Mesenteric fat pad (tissue), 1 donor: ENCODE measurements at regions not wholly inside any gene's neighbourhood (a gene's known extent, or its start where the extent isn't known, plus 50 kb on each side); places are given as distances from the start of the nearest gene placed in this dataset.

Experiments used
- DNase-seq: peaks from one replicate; pipeline ENCODE4 v3.0.0-alpha.2; 2020; ENCODE audit warnings: low spot score
- donor health status: DM: yes; HTN: yes; CAD: no.

DNA sequence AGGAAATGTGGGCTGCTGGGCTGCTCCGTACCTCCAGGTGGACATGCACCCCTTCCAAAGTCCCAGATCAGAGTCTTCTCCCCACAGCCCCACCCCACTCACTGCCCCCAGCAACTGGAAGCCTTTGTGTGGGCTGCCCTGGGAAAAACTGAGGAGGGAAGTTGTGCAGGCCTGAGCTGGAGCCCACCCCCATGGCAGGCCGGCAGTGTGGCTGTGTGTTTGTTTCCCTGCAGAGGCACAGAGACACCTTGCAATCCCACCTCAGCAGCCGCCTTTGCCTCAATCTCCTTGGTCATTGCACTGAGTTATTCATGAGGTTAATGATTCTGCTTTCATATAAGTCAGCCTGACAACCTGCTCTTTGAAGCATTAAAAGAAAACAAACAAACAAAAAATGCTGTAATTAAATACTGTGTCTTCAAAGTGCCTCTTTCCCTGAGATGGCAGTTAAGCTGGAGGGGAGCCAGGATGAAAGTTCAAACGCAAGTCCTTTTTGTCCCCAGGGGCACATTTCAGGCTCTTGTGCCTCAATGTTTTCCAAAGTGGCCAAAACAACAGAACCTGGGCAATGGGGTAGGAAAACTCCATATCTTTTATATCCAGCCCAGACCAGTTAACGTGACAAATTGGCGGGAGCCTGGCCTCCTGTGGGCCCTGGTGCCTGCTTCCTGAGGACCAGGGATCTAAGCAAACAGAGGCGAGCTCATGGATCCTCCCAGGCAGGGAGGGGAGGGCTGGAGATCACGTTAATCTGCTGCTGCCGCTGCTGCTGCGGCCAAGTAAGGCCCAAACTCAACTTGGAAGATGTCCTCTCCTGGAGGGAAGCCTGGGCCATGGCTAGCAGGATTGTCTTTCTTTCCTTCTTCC is 51.9 kb upstream of the TSPAN11 start:
- DNase-seq: no peak

DNA sequence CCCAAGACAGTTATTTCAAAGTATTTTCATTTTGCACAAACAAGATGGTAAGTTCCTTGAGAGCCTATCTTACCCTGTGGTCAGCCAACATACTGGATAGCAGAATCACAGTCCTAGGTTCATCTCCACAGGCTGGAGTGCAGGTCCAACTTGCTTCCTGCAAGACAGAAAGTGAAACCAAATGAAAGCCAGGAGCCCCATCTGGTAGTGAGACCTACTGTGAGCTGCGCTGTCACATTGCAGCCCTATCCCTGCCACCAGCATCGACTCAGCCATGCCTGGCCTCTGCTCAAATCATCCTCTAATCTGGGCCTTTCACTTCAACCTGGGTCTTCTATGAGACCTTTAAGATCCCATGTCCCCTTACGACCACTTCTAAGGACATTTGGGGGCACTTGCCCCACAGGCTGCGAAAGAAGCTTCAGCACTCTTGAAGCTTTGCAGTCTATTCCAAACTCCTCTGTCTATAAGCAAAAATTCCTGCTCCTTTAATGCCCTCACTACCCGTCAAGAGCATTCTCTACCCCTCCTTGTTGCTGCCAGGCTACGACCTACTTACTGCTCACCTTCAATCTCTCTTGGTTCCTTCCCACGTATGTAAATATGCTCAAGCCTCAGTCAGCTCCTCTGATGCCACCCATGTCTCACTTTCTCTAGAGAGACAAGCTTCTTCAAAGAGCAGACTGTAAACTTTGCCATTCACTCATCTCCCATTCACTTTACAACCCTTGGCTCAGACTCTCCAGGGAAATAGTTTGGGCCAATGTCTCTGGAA is 55.9 kb upstream of the TSPAN11 start:
- DNase-seq: no peak

- no peak for DNase-seq
These were observed 59.1 kb upstream of the TSPAN11 start for GRCh38 chr12:30867415-30867814.

- no peak for DNase-seq
These were observed 60.3 kb upstream of the TSPAN11 start for GRCh38 chr12:30866256-30866655.

- no peak for DNase-seq
These were observed 62.7 kb upstream of the TSPAN11 start for GRCh38 chr12:30863839-30864238.

DNA sequence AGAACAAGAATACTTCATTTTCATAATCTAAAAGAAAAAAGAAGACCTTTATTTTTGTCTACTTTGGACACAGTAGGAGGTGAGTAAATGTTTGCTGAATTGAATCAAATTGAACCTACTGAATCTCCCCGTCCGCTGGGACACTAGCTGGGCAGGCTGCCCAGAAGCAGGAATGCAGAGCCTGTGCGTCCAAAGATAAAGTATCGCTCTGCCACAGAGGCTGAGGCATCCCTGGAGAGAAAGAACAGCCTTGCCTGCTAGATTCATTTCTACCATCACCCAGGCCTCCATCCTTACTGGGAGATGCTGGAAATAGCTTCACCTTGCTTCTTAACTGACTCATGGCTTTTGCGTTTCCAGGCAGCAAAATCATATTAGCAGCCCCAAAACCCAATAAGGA is 64.1 kb upstream of the TSPAN11 start:
- DNase-seq: no peak

DNA sequence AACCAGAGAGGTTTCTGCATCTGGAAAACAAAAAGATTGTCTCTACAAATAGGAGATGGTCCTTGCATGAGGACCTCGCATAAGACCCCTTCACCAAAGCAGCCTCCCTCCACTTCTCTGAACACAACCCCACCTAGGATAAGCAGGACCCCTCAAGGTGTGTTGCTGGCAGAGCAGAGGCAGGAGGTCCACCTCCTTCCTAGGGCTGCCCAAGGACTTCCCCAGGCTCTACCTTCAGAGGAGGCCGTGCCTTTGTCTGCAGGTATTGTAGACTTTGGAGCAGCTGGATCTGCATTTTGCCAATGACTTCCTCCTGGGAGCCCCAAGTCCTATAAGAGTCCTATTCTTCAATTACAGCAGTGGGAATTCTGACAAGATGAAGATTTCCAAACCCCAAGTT is 67.3 kb upstream of the TSPAN11 start:
- no peak for DNase-seq

GRCh38 chr12:30858471-30858870 is 68.1 kb upstream of the TSPAN11 start:
- no peak for DNase-seq

- no peak for DNase-seq
These were observed 72.9 kb upstream of the TSPAN11 start for GRCh38 chr12:30853561-30854133.

GRCh38 chr12:30850684-30851083 is 75.9 kb upstream of the TSPAN11 start:
- no peak for DNase-seq

GRCh38 chr12:30847259-30847658 is 79.3 kb upstream of the TSPAN11 start:
- DNase-seq: no peak

- no peak for DNase-seq
These were observed 79.8 kb upstream of the TSPAN11 start for GRCh38 chr12:30846776-30847175.

- no peak for DNase-seq
These were observed 80.9 kb upstream of the TSPAN11 start for GRCh38 chr12:30845676-30846075.

DNA sequence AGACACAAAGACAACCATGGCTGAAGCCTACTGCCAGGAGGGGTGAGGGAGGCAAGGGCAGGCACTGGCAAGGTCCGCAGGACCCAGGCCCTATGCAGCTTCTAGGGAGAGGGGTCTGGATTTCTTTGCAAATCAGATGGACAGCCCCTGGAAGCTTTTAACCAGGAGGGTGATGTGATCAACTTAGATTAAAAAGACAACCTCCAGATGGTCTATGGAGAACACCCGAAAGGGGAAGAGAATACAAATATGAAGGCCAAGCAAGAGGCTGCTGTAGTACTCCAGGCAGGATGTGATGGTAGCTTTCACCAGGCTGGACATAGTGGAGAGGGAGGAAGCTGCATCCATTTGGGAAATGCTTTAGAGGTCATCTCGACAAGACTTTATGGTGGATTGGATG is 83.3 kb upstream of the TSPAN11 start:
- DNase-seq: no peak

DNA sequence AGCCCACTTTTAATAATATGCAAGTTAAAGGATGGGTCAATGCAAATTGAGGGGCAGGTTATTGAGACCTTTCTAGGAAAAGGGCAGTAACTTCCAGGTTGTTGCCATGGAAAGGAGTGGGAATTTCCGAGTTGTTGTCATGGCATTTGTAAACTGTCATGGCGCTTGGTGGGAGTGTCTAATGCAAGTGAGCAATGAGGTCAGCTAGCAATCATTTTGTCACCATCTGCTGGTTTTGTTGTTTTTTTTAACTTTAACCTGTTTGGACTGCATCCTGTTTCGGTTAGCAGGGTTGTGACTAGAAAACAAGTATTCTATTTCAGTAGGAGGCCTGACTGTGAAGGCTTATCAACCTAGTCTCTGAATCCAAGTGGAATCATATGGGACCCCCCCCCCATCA is 85.8 kb upstream of the TSPAN11 start:
- DNase-seq: no peak

DNA sequence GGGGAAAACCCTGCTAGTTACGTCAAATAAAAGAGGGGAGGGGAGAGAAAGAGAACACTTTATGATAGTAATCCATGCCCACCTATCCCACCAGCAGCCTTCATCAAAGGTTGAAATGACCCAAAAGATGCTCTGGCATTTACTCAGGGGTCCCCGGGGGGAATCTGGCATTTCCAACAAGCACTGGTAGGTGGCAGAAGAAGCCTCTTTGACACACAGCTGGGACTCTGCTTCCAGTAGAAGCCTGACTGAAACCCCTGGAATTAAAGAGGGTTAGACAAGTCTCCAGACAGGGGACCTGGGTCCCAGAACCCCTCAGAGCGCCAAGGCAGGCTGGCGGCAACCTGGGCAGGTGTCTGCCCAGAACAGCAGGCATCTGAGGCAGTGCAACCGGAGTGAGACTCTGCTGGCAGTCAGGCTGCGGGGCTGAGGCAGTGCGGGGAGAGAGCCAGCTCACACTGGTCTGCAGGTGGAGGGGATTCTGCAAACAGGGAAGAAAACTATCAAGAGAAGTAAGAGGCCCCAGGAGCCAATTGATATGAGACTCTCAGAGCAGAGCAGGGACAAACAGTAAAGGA is 85.0 kb upstream of the CAPRIN2 start:
- no peak for DNase-seq

- DNase-seq: no peak
These were observed 82.8 kb upstream of the CAPRIN2 start for GRCh38 chr12:30837595-30837994.

GRCh38 chr12:30836656-30837445 is 82.1 kb upstream of the CAPRIN2 start:
- no peak for DNase-seq

- no peak for DNase-seq
These were observed 80.5 kb upstream of the CAPRIN2 start for GRCh38 chr12:30835216-30835615.

DNA sequence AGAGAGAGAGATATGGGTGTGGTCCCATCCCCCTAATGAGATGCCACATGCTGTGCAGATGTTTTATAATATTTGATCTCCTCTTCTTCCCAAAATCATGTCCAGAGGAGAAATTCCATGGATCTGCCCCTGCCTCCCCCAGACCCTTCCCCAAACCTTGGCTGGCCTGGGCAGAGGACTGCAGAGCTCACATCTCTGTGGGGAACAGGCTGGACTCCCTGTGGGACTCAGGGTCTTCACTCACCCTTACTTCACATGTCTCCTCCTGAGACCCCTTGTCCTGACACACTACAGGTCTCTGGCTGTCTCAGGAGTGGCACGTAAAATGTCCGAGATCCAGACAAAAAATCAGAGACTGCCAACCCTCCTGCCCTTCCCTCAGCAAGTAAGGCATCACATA is 76.0 kb upstream of the CAPRIN2 start:
- DNase-seq: no peak

- no peak for DNase-seq
These were observed 75.1 kb upstream of the CAPRIN2 start for GRCh38 chr12:30829876-30830275.
